Liver (tissue), 8 donors: ENCODE measurements at regions not wholly inside any gene's neighbourhood (a gene's known extent, or its start where the extent isn't known, plus 50 kb on each side); places are given as distances from the start of the nearest gene placed in this dataset.

ENCODE experiments used
- DNase-seq: peaks from one replicate; pipeline ENCODE4 v3.0.0-alpha.2; 2017; ENCODE audit warnings: low spot score
- H3K27ac ChIP-seq, 2 donors: one replicate each; pipeline ENCODE4 v1.7.0; 2013; ENCODE audit warnings: inconsistent platforms in 2 of 2, low read length in 2 of 2, control low read depth in 1 of 2, low read depth in 1 of 2, mild to moderate bottlenecking in 1 of 2
- H3K27me3 ChIP-seq, 4 donors: one replicate each; pipeline versions ENCODE4 v1.6.1 to v1.7.0; 2013; ENCODE audit warnings: low read length in 3 of 4, inconsistent platforms in 1 of 4, mild to moderate bottlenecking in 1 of 4, moderate library complexity in 1 of 4; ENCODE audit not compliant: control insufficient read depth in 4 of 4, insufficient read depth in 4 of 4
- H3K36me3 ChIP-seq, 4 donors: one replicate each; pipeline versions ENCODE4 v1.6.1 to v1.7.0; 2013; ENCODE audit warnings: low read length in 3 of 4, mild to moderate bottlenecking in 3 of 4, low read depth in 1 of 4, moderate library complexity in 1 of 4; ENCODE audit not compliant: control insufficient read depth in 4 of 4, insufficient read depth in 3 of 4
- H3K4me1 ChIP-seq, 4 donors: one replicate each; pipeline versions ENCODE4 v1.6.1 to v1.7.0; 2013; ENCODE audit warnings: low read length in 3 of 4, mild to moderate bottlenecking in 3 of 4, moderate library complexity in 1 of 4; ENCODE audit not compliant: control insufficient read depth in 4 of 4, insufficient read depth in 4 of 4
- H3K4me3 ChIP-seq, 3 donors: one replicate each; pipeline versions ENCODE4 v1.6.1 to v1.7.0; 2013; ENCODE audit warnings: low read length in 3 of 3, control low read depth in 1 of 3, low read depth in 1 of 3, mild to moderate bottlenecking in 1 of 3
- H3K9ac ChIP-seq, 2 donors: one replicate each; pipeline ENCODE4 v1.7.0; 2013; ENCODE audit warnings: low read length in 2 of 2, mild to moderate bottlenecking in 2 of 2, moderate library complexity in 2 of 2, control low read depth in 1 of 2, low read depth in 1 of 2
- H3K9me3 ChIP-seq, 4 donors: one replicate each; pipeline versions ENCODE4 v1.6.1 to v1.7.0; 2013; ENCODE audit warnings: low read length in 3 of 4; ENCODE audit not compliant: control insufficient read depth in 4 of 4
- EGR1 ChIP-seq, 2 donors: IDR thresholded peaks; 2 replicates each; pipeline ENCODE4 v1.6.1; 2016 to 2018; ENCODE audit warnings: antibody characterized with exemption in 2 of 2, low read depth in 2 of 2
- FOXA1 ChIP-seq: IDR thresholded peaks from 2 replicates; pipeline ENCODE4 v1.6.1; 2016; ENCODE audit warnings: antibody characterized with exemption
- FOXA2 ChIP-seq: IDR thresholded peaks from 2 replicates; pipeline ENCODE4 v1.6.1; 2016; ENCODE audit warnings: antibody characterized with exemption
- GABPA ChIP-seq, 2 donors: IDR thresholded peaks in 1 of 2; conservative IDR thresholded peaks in 1 of 2; 2 replicates each; pipeline ENCODE4 v1.6.1; 2016; ENCODE audit warnings: antibody characterized with exemption in 2 of 2, mild to moderate bottlenecking in 1 of 2, moderate library complexity in 1 of 2
- HNF4A ChIP-seq, 2 donors: conservative IDR thresholded peaks; 2 replicates each; pipeline ENCODE4 v1.6.1; 2016; ENCODE audit warnings: antibody characterized with exemption in 2 of 2, mild to moderate bottlenecking in 2 of 2
- HNF4G ChIP-seq: IDR thresholded peaks from 2 replicates; pipeline ENCODE4 v1.6.1; 2016; ENCODE audit warnings: antibody characterized with exemption
- JUND ChIP-seq, 2 donors: IDR thresholded peaks; 2 replicates each; pipeline ENCODE4 v1.6.1; 2016; ENCODE audit warnings: antibody characterized with exemption in 2 of 2
- NR2F2 ChIP-seq: IDR thresholded peaks from 2 replicates; pipeline ENCODE4 v1.6.1; 2016; ENCODE audit warnings: antibody characterized with exemption
- RAD21 ChIP-seq, 2 donors: IDR thresholded peaks; 2 replicates each; pipeline ENCODE4 v1.6.1; 2016; ENCODE audit warnings: antibody characterized with exemption in 2 of 2, mild to moderate bottlenecking in 2 of 2
- RXRA ChIP-seq, 2 donors: IDR thresholded peaks; 2 replicates each; pipeline ENCODE4 v1.6.1; 2017 to 2018; ENCODE audit warnings: antibody characterized with exemption in 2 of 2, mild to moderate bottlenecking in 1 of 2
- SP1 ChIP-seq: IDR thresholded peaks from 2 replicates; pipeline ENCODE4 v1.6.1; 2018; ENCODE audit warnings: antibody characterized with exemption, mild to moderate bottlenecking
- TAF1 ChIP-seq: conservative IDR thresholded peaks from 2 replicates; pipeline ENCODE4 v1.6.1; 2016; ENCODE audit warnings: antibody characterized with exemption, mild to moderate bottlenecking
- YY1 ChIP-seq: IDR thresholded peaks from 2 replicates; pipeline ENCODE4 v1.6.1; 2016; ENCODE audit warnings: antibody characterized with exemption, mild to moderate bottlenecking
- WGBS: extraction: QIAGEN DNeasy Blood & Tissue Kit; methylation state at CpG from one replicate; pipeline ENCODE4 v1.1.7; 2013; 5-methylcytosine and 5-hydroxymethylcytosine counted together
- TF ChIP-seq, protein P1 (sequence below): fragments of 150-350 bp; IDR thresholded peaks from 2 replicates; pipeline ENCODE4 v1.5.1; 2017; ENCODE audit warnings: improper control_type of control experiment, low read depth, low read length; ENCODE audit not compliant: missing input control
- TF ChIP-seq, protein P2 (sequence below): IDR thresholded peaks from 2 replicates; pipeline ENCODE4 v1.6.1; 2016; ENCODE audit warnings: antibody characterized with exemption
- TF ChIP-seq, protein P3 (sequence below): IDR thresholded peaks from 2 replicates; pipeline ENCODE4 v1.6.1; 2016; ENCODE audit warnings: antibody characterized with exemption
- TF ChIP-seq, protein P4 (sequence below): IDR thresholded peaks from 2 replicates; pipeline ENCODE4 v1.6.1; 2016; ENCODE audit warnings: antibody characterized with exemption
- TF ChIP-seq, protein P5 (sequence below): IDR thresholded peaks from 2 replicates; pipeline ENCODE4 v1.6.1; 2016; ENCODE audit warnings: antibody characterized with exemption, mild to moderate bottlenecking
- donor health status: healthy.
- donor health status: healthy.
- donor health status: healthy.
- donor health status: healthy.
- donor health status: healthy.

DNA sequence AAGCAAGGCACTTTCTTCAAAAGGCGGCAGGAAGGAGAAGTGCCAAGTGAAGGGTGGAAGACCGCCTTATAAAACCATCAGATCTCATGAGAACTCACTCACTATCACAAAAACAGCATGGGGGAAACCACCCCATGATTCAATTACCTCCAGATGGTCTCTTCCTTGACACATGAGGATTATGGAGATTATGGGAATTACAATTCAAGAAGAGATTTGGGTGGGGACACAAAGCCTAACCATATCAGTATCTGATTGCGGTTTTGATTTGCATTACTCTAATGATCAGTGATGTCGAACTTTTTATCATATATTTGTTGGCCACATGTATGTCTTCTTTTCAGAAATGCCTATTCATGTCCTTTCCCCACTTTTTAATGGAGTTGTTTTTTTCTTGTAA, 549.3 kb upstream of the IL12A start:
- no peaks in the 10 kb centered on the region for H3K4me1 ChIP-seq
- WGBS = 82% methylated on average over 4 of the region's 4 CpGs

DNA sequence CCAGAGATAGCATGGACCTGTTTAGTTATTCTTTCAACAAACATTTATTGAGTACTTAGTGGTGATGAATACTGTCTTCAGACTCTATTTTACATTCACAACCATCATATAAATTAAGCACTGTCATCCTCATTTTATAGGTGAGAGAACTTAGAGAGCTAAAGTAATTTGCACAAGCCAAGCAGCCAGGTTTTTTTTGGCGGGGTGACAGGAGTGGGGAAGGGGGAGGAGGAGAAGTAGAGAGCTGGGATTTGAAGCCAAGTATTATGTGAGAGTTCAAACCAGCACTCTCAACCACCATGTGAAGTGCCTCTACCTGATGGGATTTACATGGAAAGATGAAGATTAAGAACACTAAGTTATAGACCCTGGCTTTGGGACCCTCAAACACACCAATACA, 547.4 kb upstream of the IL12A start:
- Histone ChIP-seq H3K36me3 (no peaks in the 10 kb centered on the region), H3K4me1 (no peaks in the 10 kb centered on the region), H3K27me3 (no peaks in the 10 kb centered on the region), H3K9ac (no peak overlapping the region), H3K27ac (no peak overlapping the region), H3K4me3 (no peak overlapping the region), H3K9me3 (no peaks in the 10 kb centered on the region)
- 67% methylated on average over 1 of the region's 1 CpG for WGBS
- no peak for DNase-seq
- TF ChIP-seq, protein P1, sequence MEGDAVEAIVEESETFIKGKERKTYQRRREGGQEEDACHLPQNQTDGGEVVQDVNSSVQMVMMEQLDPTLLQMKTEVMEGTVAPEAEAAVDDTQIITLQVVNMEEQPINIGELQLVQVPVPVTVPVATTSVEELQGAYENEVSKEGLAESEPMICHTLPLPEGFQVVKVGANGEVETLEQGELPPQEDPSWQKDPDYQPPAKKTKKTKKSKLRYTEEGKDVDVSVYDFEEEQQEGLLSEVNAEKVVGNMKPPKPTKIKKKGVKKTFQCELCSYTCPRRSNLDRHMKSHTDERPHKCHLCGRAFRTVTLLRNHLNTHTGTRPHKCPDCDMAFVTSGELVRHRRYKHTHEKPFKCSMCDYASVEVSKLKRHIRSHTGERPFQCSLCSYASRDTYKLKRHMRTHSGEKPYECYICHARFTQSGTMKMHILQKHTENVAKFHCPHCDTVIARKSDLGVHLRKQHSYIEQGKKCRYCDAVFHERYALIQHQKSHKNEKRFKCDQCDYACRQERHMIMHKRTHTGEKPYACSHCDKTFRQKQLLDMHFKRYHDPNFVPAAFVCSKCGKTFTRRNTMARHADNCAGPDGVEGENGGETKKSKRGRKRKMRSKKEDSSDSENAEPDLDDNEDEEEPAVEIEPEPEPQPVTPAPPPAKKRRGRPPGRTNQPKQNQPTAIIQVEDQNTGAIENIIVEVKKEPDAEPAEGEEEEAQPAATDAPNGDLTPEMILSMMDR = no peak
- TF ChIP-seq SP1 (no peak), JUND (IDR thresholded peaks at IDR 0.05) (no peak), HNF4A (conservative IDR thresholded peaks at IDR 0.05) (no peak), HNF4G (no peak), RXRA (IDR thresholded peaks at IDR 0.05) (no peak), YY1 (no peak), TAF1 (no peak), FOXA1 (no peak), RAD21 (IDR thresholded peaks at IDR 0.05) (no peak), NR2F2 (no peak), GABPA (IDR thresholded peaks at IDR 0.05 in 1 of 2, conservative IDR thresholded peaks at IDR 0.05 in 1 of 2) (no peak)
- TF ChIP-seq, protein P2, sequence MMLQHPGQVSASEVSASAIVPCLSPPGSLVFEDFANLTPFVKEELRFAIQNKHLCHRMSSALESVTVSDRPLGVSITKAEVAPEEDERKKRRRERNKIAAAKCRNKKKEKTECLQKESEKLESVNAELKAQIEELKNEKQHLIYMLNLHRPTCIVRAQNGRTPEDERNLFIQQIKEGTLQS = no peak
- TF ChIP-seq, protein P3, sequence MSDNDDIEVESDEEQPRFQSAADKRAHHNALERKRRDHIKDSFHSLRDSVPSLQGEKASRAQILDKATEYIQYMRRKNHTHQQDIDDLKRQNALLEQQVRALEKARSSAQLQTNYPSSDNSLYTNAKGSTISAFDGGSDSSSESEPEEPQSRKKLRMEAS = no peak
- TF ChIP-seq, protein P4, sequence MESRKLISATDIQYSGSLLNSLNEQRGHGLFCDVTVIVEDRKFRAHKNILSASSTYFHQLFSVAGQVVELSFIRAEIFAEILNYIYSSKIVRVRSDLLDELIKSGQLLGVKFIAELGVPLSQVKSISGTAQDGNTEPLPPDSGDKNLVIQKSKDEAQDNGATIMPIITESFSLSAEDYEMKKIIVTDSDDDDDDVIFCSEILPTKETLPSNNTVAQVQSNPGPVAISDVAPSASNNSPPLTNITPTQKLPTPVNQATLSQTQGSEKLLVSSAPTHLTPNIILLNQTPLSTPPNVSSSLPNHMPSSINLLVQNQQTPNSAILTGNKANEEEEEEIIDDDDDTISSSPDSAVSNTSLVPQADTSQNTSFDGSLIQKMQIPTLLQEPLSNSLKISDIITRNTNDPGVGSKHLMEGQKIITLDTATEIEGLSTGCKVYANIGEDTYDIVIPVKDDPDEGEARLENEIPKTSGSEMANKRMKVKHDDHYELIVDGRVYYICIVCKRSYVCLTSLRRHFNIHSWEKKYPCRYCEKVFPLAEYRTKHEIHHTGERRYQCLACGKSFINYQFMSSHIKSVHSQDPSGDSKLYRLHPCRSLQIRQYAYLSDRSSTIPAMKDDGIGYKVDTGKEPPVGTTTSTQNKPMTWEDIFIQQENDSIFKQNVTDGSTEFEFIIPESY = no peak

More for the DNA sequence above, 549.3 kb upstream of the IL12A start:
- Histone ChIP-seq H3K9me3 (no peaks in the 10 kb centered on the region), H3K27me3 (no peaks in the 10 kb centered on the region), H3K9ac (no peak overlapping the region), H3K4me3 (no peak overlapping the region), H3K36me3 (no peaks in the 10 kb centered on the region), H3K27ac (no peak overlapping the region)
- TF ChIP-seq, protein P5, sequence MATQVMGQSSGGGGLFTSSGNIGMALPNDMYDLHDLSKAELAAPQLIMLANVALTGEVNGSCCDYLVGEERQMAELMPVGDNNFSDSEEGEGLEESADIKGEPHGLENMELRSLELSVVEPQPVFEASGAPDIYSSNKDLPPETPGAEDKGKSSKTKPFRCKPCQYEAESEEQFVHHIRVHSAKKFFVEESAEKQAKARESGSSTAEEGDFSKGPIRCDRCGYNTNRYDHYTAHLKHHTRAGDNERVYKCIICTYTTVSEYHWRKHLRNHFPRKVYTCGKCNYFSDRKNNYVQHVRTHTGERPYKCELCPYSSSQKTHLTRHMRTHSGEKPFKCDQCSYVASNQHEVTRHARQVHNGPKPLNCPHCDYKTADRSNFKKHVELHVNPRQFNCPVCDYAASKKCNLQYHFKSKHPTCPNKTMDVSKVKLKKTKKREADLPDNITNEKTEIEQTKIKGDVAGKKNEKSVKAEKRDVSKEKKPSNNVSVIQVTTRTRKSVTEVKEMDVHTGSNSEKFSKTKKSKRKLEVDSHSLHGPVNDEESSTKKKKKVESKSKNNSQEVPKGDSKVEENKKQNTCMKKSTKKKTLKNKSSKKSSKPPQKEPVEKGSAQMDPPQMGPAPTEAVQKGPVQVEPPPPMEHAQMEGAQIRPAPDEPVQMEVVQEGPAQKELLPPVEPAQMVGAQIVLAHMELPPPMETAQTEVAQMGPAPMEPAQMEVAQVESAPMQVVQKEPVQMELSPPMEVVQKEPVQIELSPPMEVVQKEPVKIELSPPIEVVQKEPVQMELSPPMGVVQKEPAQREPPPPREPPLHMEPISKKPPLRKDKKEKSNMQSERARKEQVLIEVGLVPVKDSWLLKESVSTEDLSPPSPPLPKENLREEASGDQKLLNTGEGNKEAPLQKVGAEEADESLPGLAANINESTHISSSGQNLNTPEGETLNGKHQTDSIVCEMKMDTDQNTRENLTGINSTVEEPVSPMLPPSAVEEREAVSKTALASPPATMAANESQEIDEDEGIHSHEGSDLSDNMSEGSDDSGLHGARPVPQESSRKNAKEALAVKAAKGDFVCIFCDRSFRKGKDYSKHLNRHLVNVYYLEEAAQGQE = no peak
- TF ChIP-seq FOXA1 = no peak
- TF ChIP-seq SP1 = no peak
- TF ChIP-seq RAD21 (IDR thresholded peaks at IDR 0.05) = no peak
- no peak for TF ChIP-seq HNF4A (conservative IDR thresholded peaks at IDR 0.05)
- no peak for TF ChIP-seq NR2F2
- TF ChIP-seq TAF1 = no peak
- TF ChIP-seq, protein P1 = no peak
- TF ChIP-seq FOXA2 = no peak
- TF ChIP-seq, protein P3 = no peak
- TF ChIP-seq EGR1 (IDR thresholded peaks at IDR 0.05; ENCODE audit: low read depth in 2 of 2) = no peak
- no peak for TF ChIP-seq RXRA (IDR thresholded peaks at IDR 0.05)
- DNase-seq = no peak
